ENCODE measurements at regions not wholly inside any gene's neighbourhood (a gene's known extent, or its start where the extent isn't known, plus 50 kb on each side); places are given as distances from the start of the nearest gene placed in this dataset.

- TF ChIP-seq CTCF (IDR thresholded peaks at IDR 0.05) (no peak), POLR2A (IDR thresholded peaks at IDR 0.05) (no peak)
Observed at GRCh38 chr7:35468606-35469005, 214.7 kb upstream of the TBX20 start.
